BE2C (cell line): ENCODE measurements at regions not wholly inside any gene's neighbourhood (a gene's known extent, or its start where the extent isn't known, plus 50 kb on each side); places are given as distances from the start of the nearest gene placed in this dataset.

Source experiments
- DNase-seq: peaks from one replicate; pipeline ENCODE4 v3.0.0-alpha.2; 2020
- H3K27me3 ChIP-seq: fragments of 250-450 bp; sonication (Bioruptor Pico); 2 replicates; pipeline ENCODE4 v1.5.1; 2020; ENCODE audit warnings: mild to moderate bottlenecking
- H3K36me3 ChIP-seq: fragments of 250-450 bp; sonication (Bioruptor Pico); 2 replicates; pipeline ENCODE4 v1.5.1; 2020; ENCODE audit warnings: mild to moderate bottlenecking
- H3K4me1 ChIP-seq: fragments of 250-450 bp; sonication (Bioruptor Pico); 2 replicates; pipeline ENCODE4 v1.5.1; 2020
- H3K4me3 ChIP-seq: 2 replicates; pipeline ENCODE4 v1.5.1; 2011; ENCODE audit warnings: low read depth, low read length
- H3K9me3 ChIP-seq: fragments of 250-450 bp; sonication (Bioruptor Pico); 2 replicates; pipeline ENCODE4 v1.5.1; 2020
- CTCF ChIP-seq: IDR thresholded peaks from 2 replicates; pipeline ENCODE4 v1.5.1; 2012; ENCODE audit warnings: mild to moderate bottlenecking, low read depth, low read length

- DNase-seq, result no peak
Observed at GRCh38 chr14:85390236-85390635, 139.7 kb upstream of the FLRT2 start.

DNA sequence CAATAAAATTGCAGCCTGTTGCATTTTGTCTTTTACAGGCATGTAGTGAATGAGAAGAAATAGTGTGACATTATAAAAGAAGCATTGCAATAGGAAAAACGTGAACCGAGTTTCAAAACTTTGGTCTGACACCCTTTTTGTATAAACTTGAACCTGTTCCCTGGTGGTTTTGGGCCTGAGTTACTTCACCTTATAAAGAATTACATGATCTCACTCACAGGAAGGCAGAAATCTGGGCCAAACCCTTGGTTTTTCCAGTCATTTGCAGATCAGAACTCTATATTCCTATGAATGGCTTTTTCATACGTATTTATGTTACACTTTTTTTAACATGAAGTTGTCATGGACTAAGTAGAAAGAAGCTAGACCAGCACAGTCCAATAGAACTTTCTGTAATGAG lies 138.5 kb upstream of the FLRT2 start:
- no peak for TF ChIP-seq CTCF
- Histone ChIP-seq H3K27me3 (no peaks in the 10 kb centered on the region), H3K4me1 (no peaks in the 10 kb centered on the region), H3K9me3 (no peaks in the 10 kb centered on the region), H3K4me3 (no peak overlapping the region), H3K36me3 (no peaks in the 10 kb centered on the region)
- DNase-seq, result no peak

More at GRCh38 chr14:85390236-85390635, 139.7 kb upstream of the FLRT2 start:
- TF ChIP-seq CTCF, result no peak
- no peaks in the 10 kb centered on the region for H3K9me3 ChIP-seq
- no peaks in the 10 kb centered on the region for H3K36me3 ChIP-seq
- H3K27me3 ChIP-seq, result no peaks in the 10 kb centered on the region
- no peak overlapping the region for H3K4me3 ChIP-seq
- H3K4me1 ChIP-seq, result no peaks in the 10 kb centered on the region

DNA sequence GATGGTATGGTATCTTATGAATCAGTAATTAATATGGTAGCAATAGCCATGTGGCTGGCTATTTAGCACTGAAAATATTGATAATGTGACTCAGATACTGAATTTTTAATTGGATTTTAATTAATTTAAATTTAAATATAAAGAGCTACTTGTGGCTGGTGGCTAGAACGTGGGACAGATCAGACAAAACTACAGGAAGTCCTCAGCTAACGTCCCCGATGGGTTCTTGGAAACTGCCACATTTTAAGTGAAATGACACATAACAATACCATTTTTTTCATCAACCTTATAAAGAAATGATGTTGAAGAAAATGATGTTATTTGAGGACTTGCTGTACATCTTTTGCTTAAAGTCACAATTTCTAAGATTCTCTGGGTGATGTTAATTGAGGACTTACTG lies 138.1 kb upstream of the FLRT2 start:
- Histone ChIP-seq H3K36me3 (no peaks in the 10 kb centered on the region), H3K27me3 (no peaks in the 10 kb centered on the region), H3K4me1 (no peaks in the 10 kb centered on the region), H3K4me3 (no peak overlapping the region), H3K9me3 (no peaks in the 10 kb centered on the region)
- DNase-seq, result no peak
- TF ChIP-seq CTCF, result no peak

DNA sequence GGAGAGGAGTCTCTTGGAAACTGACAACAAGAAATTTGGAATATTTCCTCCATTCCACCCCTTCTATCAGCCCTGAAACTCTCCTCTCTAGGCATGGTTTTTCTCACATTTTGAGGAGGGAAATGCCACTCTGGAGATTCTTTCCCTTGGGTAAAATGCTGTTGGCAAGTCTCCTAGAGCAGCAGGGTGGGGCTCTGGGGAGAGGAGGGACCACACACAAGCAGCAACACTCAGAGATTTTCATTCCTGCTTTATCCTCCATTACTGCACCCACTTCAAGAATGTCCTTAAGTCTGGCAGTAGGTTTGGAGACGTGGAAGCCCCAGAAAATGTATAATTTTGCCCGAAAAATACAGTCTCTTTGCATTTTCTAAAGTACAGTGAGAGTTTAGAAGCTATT lies 130.8 kb upstream of the FLRT2 start:
- no peak for TF ChIP-seq CTCF

DNA sequence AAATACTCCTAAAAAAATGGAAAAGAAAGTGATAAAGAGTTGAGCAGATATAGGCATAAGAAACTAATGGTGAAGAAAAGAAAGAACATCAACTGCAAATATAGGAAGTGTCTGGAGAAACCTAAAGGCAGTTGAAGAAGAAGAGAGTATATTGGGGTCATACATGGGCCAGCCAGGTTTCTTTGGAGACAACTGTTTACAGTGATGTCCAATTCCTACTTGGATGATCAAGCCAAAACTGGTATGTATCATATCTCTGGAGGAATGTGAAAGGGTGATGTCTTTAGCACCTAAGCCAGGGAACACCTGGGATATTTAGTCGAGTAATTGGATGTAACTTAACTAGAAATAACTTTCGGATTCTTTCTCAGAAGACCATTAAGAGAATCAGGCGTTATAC lies 129.3 kb upstream of the FLRT2 start:
- Histone ChIP-seq H3K4me1 (no peaks in the 10 kb centered on the region), H3K4me3 (no peak overlapping the region), H3K27me3 (no peaks in the 10 kb centered on the region), H3K36me3 (no peaks in the 10 kb centered on the region), H3K9me3 (no peaks in the 10 kb centered on the region; the same call in none of the 2 replicates)
- no peak for DNase-seq
- no peak for TF ChIP-seq CTCF

More for the DNA sequence above, 130.8 kb upstream of the FLRT2 start:
- Histone ChIP-seq H3K36me3 (no peaks in the 10 kb centered on the region), H3K4me1 (no peaks in the 10 kb centered on the region), H3K9me3 (no peaks in the 10 kb centered on the region; the same call in 1 of the 2 replicates), H3K4me3 (no peak overlapping the region), H3K27me3 (no peaks in the 10 kb centered on the region)
- no peak for DNase-seq

GRCh38 chr14:85401384-85401783 lies 128.6 kb upstream of the FLRT2 start:
- no peaks in the 10 kb centered on the region; the same call in none of the 2 replicates for H3K9me3 ChIP-seq
- H3K36me3 ChIP-seq, result no peaks in the 10 kb centered on the region
- H3K4me3 ChIP-seq, result no peak overlapping the region
- DNase-seq, result no peak
- no peak for TF ChIP-seq CTCF
- H3K27me3 ChIP-seq, result no peaks in the 10 kb centered on the region
- no peaks in the 10 kb centered on the region for H3K4me1 ChIP-seq
